GM18505 (cell line): ENCODE measurements at regions not wholly inside any gene's neighbourhood (a gene's known extent, or its start where the extent isn't known, plus 50 kb on each side); places are given as distances from the start of the nearest gene placed in this dataset.
"Not testable (repeated sequence)": the region's sequence is repeated elsewhere in the genome, so short reads cannot be mapped to it uniquely, and the experiment has no call there.

Experiments
- ATAC-seq: cut with Tn5 transposase; IDR thresholded peaks from one replicate; pipeline ENCODE4 v1.9.1; 2021; ENCODE audit not compliant: unreplicated experiment
- POLR2A ChIP-seq: IDR thresholded peaks from 4 replicates; pipeline ENCODE4 v1.6.1; 2011; ENCODE audit warnings: borderline replicate concordance; ENCODE audit not compliant: insufficient read depth, insufficient read length; ENCODE audit errors: extremely low read depth

GRCh38 chr4:110424144-110424543 is 51.8 kb upstream of the ENPEP start:
- no peak for TF ChIP-seq POLR2A
- no peak for ATAC-seq

- no peak for TF ChIP-seq POLR2A
- no peak for ATAC-seq
Measured at GRCh38 chr4:110418641-110419040, 57.3 kb upstream of the ENPEP start.

- no peak for ATAC-seq
- no peak for TF ChIP-seq POLR2A
Measured at GRCh38 chr4:110417136-110417535, 58.8 kb upstream of the ENPEP start.

GRCh38 chr4:110415478-110415877 is 60.5 kb upstream of the ENPEP start:
- ATAC-seq, result no peak
- TF ChIP-seq POLR2A, result no peak

- ATAC-seq, result no peak
- no peak for TF ChIP-seq POLR2A
Measured at GRCh38 chr4:110415041-110415440, 60.9 kb upstream of the ENPEP start.

GRCh38 chr4:110414561-110414920 is 61.4 kb upstream of the ENPEP start:
- no peak for ATAC-seq
- no peak for TF ChIP-seq POLR2A

- not testable (repeated sequence) for ATAC-seq
Measured at GRCh38 chr4:110413807-110414560, 62.0 kb upstream of the ENPEP start.

- no peak for TF ChIP-seq POLR2A
- no peak for ATAC-seq
Measured at GRCh38 chr4:110412354-110413065, 63.4 kb upstream of the ENPEP start.

- TF ChIP-seq POLR2A, result no peak
- no peak for ATAC-seq
Measured at GRCh38 chr4:110411574-110412011, 64.4 kb upstream of the ENPEP start.

GRCh38 chr4:110410853-110411573 is 64.9 kb upstream of the ENPEP start:
- not testable (repeated sequence) for ATAC-seq

GRCh38 chr4:110400086-110400485 is 75.9 kb upstream of the ENPEP start:
- TF ChIP-seq POLR2A, result no peak
- ATAC-seq, result no peak

GRCh38 chr4:110399046-110399445 is 76.9 kb upstream of the ENPEP start:
- not testable (repeated sequence) for ATAC-seq

- TF ChIP-seq POLR2A, result no peak
- ATAC-seq, result no peak
Measured at GRCh38 chr4:110396963-110397362, 79.0 kb upstream of the ENPEP start.

GRCh38 chr4:110395421-110395820 is 80.5 kb upstream of the ENPEP start:
- ATAC-seq, result no peak
- TF ChIP-seq POLR2A, result no peak
